Spleen (tissue), 11 donors: ENCODE measurements at regions not wholly inside any gene's neighbourhood (a gene's known extent, or its start where the extent isn't known, plus 50 kb on each side); places are given as distances from the start of the nearest gene placed in this dataset.

ENCODE experiments used
- DNase-seq: peaks from one replicate; pipeline ENCODE4 v3.0.0-alpha.2; 2020
- H3K27ac ChIP-seq, 8 donors: fragments of 200-600 bp; sonication (generic) in 7 of 8; 1 replicate in 4 of 8; 2 replicates in 4 of 8; pipeline versions ENCODE4 v1.5.0 to v1.8.0; 2016 to 2021; ENCODE audit warnings: inconsistent platforms in 4 of 8, mild to moderate bottlenecking in 4 of 8, moderate library complexity in 1 of 8
- H3K27me3 ChIP-seq, 7 donors: fragments of 200-600 bp; sonication (generic) in 6 of 7; replicated peaks in 1 of 7; 1 replicate in 4 of 7; 2 replicates in 3 of 7; pipeline versions ENCODE4 v1.5.0 to v1.8.0; 2016 to 2021; ENCODE audit warnings: inconsistent platforms in 3 of 7, mild to moderate bottlenecking in 1 of 7
- H3K36me3 ChIP-seq, 6 donors: fragments of 200-600 bp; sonication (generic) in 5 of 6; 1 replicate in 4 of 6; 2 replicates in 2 of 6; pipeline versions ENCODE4 v1.5.0 to v1.8.0; 2016 to 2021; ENCODE audit warnings: inconsistent platforms in 2 of 6
- H3K4me1 ChIP-seq, 6 donors: fragments of 200-600 bp; sonication (generic) in 5 of 6; 1 replicate in 3 of 6; 2 replicates in 3 of 6; pipeline versions ENCODE4 v1.5.0 to v1.8.0; 2016 to 2021; ENCODE audit warnings: inconsistent platforms in 3 of 6
- H3K4me3 ChIP-seq, 8 donors: fragments of 200-600 bp; sonication (generic) in 7 of 8; 1 replicate in 4 of 8; 2 replicates in 4 of 8; pipeline versions ENCODE4 v1.5.0 to v1.8.0; 2016 to 2021; ENCODE audit warnings: inconsistent platforms in 4 of 8, mild to moderate bottlenecking in 4 of 8, moderate library complexity in 2 of 8
- H3K9me3 ChIP-seq, 8 donors: fragments of 200-600 bp; sonication (generic) in 7 of 8; 1 replicate in 4 of 8; 2 replicates in 4 of 8; pipeline versions ENCODE4 v1.5.0 to v1.8.0; 2016 to 2021; ENCODE audit warnings: inconsistent platforms in 4 of 8
- POLR2A ChIP-seq, 3 donors: fragments of 450-650 bp; IDR thresholded peaks; one replicate each; pipeline ENCODE4 v1.5.1; 2017; ENCODE audit warnings: antibody characterized with exemption in 3 of 3, mild to moderate bottlenecking in 1 of 3
- POLR2AphosphoS5 ChIP-seq, 3 donors: sonication (generic); formaldehyde crosslinking; IDR thresholded peaks; one replicate each; pipeline ENCODE4 v1.5.1; 2017; ENCODE audit warnings: antibody characterized with exemption in 3 of 3
- WGBS, 5 donors: extraction: QIAGEN DNeasy Blood & Tissue Kit in 3 of 5; methylation state at CpG; one replicate each; pipeline versions ENCODE4 v1.1.5 to v1.1.7; 2013 to 2018; 5-methylcytosine and 5-hydroxymethylcytosine counted together
- intact Hi-C: fragments of 100-400 bp; cut with DNase I; formaldehyde crosslinking; loops from one replicate; pipeline ENCODE4 v1.15.0; 2023; ENCODE audit warnings: low total_unique reads
- TF ChIP-seq, protein P1 (sequence below), 11 experiments: fragments of 200-600 bp in 7 of 11; fragments of 450-650 bp in 4 of 11; sonication (generic) in 4 of 11; IDR thresholded peaks in 8 of 11; conservative IDR thresholded peaks in 3 of 11; 1 replicate in 7 of 11; 2 replicates in 4 of 11; pipeline versions ENCODE4 v1.4.0 to v1.8.0; 2016 to 2021; ENCODE audit warnings: antibody characterized with exemption in 11 of 11, inconsistent platforms in 4 of 11, mild to moderate bottlenecking in 1 of 11
- donor health status: healthy with polysubstance abuse.
- donor health status: DM: no; HTN: no; CAD: no; lungs with moderate emphysema.
- donor health status: DM: no; HTN: no; CAD: no.
- donor health status: Bipolar disorder and iron deficiency.
- donor health status: healthy.
- donor health status: DM: no; HTN: no; CAD: no.
- donor health status: DM: yes; HTN: yes; CAD: no.

DNA sequence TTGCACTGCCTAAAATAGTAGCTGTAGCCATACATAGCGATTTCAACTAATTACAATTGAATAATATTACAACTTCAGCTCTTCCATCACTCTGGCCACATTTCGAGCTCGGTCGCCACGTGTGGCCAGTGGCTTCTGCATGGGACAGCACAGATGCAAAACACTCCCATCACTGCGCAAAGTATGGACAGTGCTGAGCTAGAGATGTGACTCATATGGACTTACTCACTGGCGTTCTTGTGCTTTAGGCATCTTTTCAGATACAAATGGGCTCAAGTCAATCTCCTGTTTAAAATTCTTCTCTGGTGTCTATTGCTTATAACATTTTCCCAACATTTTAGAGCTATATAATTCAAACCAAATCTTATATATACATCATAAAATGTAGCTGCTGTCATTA lies 222.7 kb downstream of the ELAVL2 start:
- 90 to 93% (median 92%) methylated on average over 7 of the region's 7 CpGs for WGBS, 5 donors
- H3K27ac ChIP-seq: no peak overlapping the region
- DNase-seq: no peak

DNA sequence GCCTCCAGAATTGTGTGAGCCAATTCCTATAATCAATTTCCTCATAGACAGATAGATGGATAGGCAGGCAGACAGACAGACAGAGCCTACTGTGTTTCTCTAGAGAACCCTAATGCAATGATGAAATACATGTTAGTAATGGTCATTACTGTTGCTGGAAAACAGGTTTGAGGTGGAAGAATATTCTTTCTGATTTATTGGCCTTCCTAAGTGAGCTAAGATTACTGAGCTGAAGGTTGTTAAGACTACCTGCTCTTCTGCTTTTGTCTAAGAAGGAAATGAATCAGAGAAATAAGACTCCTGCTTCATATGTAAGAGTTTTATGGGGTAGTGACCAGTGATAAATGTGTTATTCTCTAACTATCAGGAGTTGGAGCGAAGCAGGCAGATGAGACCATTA lies 219.9 kb downstream of the ELAVL2 start:
- no peak for DNase-seq
- 62 to 91% (median 78%) methylated on average over 1 of the region's 1 CpG for WGBS, 5 donors
- TF ChIP-seq POLR2A (IDR thresholded peaks at IDR 0.05): no peak
- no peak for TF ChIP-seq POLR2AphosphoS5 (IDR thresholded peaks at IDR 0.05)
- TF ChIP-seq, protein P1, sequence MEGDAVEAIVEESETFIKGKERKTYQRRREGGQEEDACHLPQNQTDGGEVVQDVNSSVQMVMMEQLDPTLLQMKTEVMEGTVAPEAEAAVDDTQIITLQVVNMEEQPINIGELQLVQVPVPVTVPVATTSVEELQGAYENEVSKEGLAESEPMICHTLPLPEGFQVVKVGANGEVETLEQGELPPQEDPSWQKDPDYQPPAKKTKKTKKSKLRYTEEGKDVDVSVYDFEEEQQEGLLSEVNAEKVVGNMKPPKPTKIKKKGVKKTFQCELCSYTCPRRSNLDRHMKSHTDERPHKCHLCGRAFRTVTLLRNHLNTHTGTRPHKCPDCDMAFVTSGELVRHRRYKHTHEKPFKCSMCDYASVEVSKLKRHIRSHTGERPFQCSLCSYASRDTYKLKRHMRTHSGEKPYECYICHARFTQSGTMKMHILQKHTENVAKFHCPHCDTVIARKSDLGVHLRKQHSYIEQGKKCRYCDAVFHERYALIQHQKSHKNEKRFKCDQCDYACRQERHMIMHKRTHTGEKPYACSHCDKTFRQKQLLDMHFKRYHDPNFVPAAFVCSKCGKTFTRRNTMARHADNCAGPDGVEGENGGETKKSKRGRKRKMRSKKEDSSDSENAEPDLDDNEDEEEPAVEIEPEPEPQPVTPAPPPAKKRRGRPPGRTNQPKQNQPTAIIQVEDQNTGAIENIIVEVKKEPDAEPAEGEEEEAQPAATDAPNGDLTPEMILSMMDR (IDR thresholded peaks at IDR 0.05 in 8 of 11, conservative IDR thresholded peaks at IDR 0.05 in 3 of 11): no peak
- H3K27me3 ChIP-seq: no peaks in the 10 kb centered on the region
- no peaks in the 10 kb centered on the region for H3K9me3 ChIP-seq
- no peaks in the 10 kb centered on the region for H3K36me3 ChIP-seq
- intact Hi-C loops: no loop called here
- H3K4me1 ChIP-seq: no peaks in the 10 kb centered on the region
- no peak overlapping the region for H3K27ac ChIP-seq
- no peak overlapping the region for H3K4me3 ChIP-seq

More for the DNA sequence above, 222.7 kb downstream of the ELAVL2 start:
- TF ChIP-seq POLR2AphosphoS5 (IDR thresholded peaks at IDR 0.05) (no peak), POLR2A (IDR thresholded peaks at IDR 0.05) (no peak)
- TF ChIP-seq, protein P1 (IDR thresholded peaks at IDR 0.05 in 8 of 11, conservative IDR thresholded peaks at IDR 0.05 in 3 of 11): no peak
- Histone ChIP-seq H3K4me1 (no peaks in the 10 kb centered on the region), H3K9me3 (no peaks in the 10 kb centered on the region), H3K36me3 (no peaks in the 10 kb centered on the region), H3K27me3 (no peaks in the 10 kb centered on the region), H3K4me3 (no peak overlapping the region)
- intact Hi-C loops: no loop called here

DNA sequence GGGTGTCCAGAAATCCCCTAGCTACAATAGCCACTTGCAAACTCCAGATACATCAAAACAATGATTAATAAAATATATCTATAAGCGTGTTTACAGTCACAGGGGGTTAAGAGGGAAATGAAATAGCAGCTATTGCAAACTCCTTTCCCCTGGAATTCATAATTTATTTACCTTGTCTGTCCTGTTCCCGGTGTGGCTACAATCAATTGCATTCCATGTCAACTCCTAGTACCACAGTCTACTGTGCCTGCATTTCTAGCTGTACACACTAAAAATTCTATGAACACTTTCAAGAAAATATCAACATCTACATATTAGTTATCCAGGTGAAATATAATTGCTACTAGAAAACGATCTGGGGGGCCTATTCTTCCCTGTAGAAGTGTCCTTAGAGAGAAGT lies 217.6 kb downstream of the ELAVL2 start:
- WGBS, 5 donors: 58 to 73% (median 60%) methylated on average over 3 of the region's 3 CpGs
- Histone ChIP-seq H3K36me3 (no peaks in the 10 kb centered on the region), H3K4me3 (no peak overlapping the region), H3K27ac (no peak overlapping the region), H3K27me3 (no peaks in the 10 kb centered on the region), H3K9me3 (no peaks in the 10 kb centered on the region), H3K4me1 (no peaks in the 10 kb centered on the region)
- no peak for DNase-seq
- TF ChIP-seq POLR2A (IDR thresholded peaks at IDR 0.05): no peak
- intact Hi-C loops: no loop called here

DNA sequence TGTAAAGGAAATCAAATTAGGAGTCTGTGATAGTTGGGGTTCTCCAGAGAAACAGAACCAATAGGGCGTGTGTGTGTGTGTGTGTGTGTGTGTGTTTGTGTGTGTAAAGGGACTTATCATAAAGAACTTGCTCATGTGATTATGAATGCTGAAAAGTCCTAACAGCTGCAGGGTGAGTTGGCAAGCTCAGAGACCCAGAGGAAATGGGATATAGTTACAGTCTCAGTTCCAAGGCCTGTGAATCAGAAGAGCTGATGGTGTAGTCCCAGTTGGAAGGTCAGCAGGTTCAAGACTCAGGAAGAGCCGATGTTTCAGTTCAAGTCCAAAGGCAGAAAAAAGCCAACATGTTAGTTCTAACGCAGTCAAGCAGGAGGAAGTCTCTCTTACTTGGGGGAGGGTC lies 214.2 kb downstream of the ELAVL2 start:
- no peaks in the 10 kb centered on the region for H3K36me3 ChIP-seq
- no peak for TF ChIP-seq POLR2A (IDR thresholded peaks at IDR 0.05)
- TF ChIP-seq POLR2AphosphoS5 (IDR thresholded peaks at IDR 0.05): no peak
- H3K4me3 ChIP-seq: no peak overlapping the region
- intact Hi-C loops: no loop called here
- 50 to 65% (median 59%) methylated on average over 3 of the region's 3 CpGs for WGBS, 5 donors
- H3K27ac ChIP-seq: no peak overlapping the region
- H3K9me3 ChIP-seq: no peaks in the 10 kb centered on the region
- DNase-seq: no peak
- no peaks in the 10 kb centered on the region for H3K27me3 ChIP-seq
- no peaks in the 10 kb centered on the region for H3K4me1 ChIP-seq

DNA sequence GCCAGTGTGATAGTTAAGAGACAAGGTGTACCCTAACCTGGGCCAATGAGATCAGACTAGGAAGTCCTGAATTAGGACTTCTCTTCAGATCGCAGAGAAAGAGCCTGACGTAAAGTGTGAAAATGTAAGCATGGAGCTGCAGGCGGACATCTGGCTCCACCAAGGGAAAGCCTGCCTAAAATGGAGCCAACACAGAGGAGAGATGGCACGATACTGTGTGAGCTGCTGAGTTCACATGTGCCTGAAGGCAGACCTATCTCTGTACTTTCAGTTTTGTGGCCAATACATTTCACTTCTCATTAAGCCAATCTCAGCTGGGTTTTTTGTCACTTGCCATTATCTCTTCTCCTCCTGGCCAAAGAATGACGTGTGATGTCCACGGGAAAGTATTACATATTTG lies 210.5 kb downstream of the ELAVL2 start:
- Histone ChIP-seq H3K4me3 (no peak overlapping the region), H3K9me3 (no peaks in the 10 kb centered on the region), H3K36me3 (no peaks in the 10 kb centered on the region), H3K27ac (no peak overlapping the region), H3K27me3 (no peaks in the 10 kb centered on the region), H3K4me1 (no peaks in the 10 kb centered on the region)
- intact Hi-C loops: no loop called here
- TF ChIP-seq POLR2A (IDR thresholded peaks at IDR 0.05) (no peak), POLR2AphosphoS5 (IDR thresholded peaks at IDR 0.05) (no peak)
- TF ChIP-seq, protein P1 (IDR thresholded peaks at IDR 0.05 in 8 of 11, conservative IDR thresholded peaks at IDR 0.05 in 3 of 11): no peak
- DNase-seq: no peak
- WGBS, 5 donors: 90 to 95% (median 91%) methylated on average over 6 of the region's 6 CpGs
